IMR-90 (cell line): ENCODE measurements at regions not wholly inside any gene's neighbourhood (a gene's known extent, or its start where the extent isn't known, plus 50 kb on each side); places are given as distances from the start of the nearest gene placed in this dataset.

Experiments
- ATAC-seq: fragments of 200-7000 bp; cut with Tn5 transposase; 2 replicates; pipeline ENCODE4 v1.9.1; 2020; ENCODE audit warnings: low read depth, mild to moderate bottlenecking, moderate library complexity
- BruUV-seq: library from RNA; stranded (reverse); fragments of 400-500 nt; replicated peaks from 2 replicates; lab custom pipeline; 2021; lab: Mats Ljungman, UMichigan
- CTCF ChIA-PET: fragments of 300-600 bp; formaldehyde crosslinking; extraction: SDS; loops from one replicate; lab custom pipeline; 2021; ENCODE audit warnings: antibody characterized with exemption; lab: Yijun Ruan, JAX
- POLR2A ChIA-PET: fragments of 300-600 bp; sonication (Branson Sonifier 250); formaldehyde crosslinking; loops from one replicate; lab custom pipeline; 2022; ENCODE audit warnings: antibody characterized with exemption; ENCODE audit not compliant: unreplicated experiment; lab: Charles Lee
- DNase-seq: peaks from one replicate; pipeline ENCODE4 v3.0.0; 2013
- H2AFZ ChIP-seq: replicated peaks from 2 replicates; pipeline ENCODE3; 2013; ENCODE audit warnings: low read length, mild to moderate bottlenecking; ENCODE audit not compliant: poor library complexity
- H2AK5ac ChIP-seq: 2 replicates; pipeline ENCODE4 v1.6.1; 2013; ENCODE audit warnings: low read depth, low read length, inconsistent platforms
- H2AK9ac ChIP-seq: replicated peaks from 2 replicates; pipeline ENCODE3; 2013; ENCODE audit warnings: mild to moderate bottlenecking, low read depth, low read length, moderate library complexity; ENCODE audit not compliant: poor library complexity
- H2BK120ac ChIP-seq: 2 replicates; pipeline ENCODE4 v1.6.1; 2013; ENCODE audit warnings: low read depth, low read length, inconsistent platforms
- H2BK15ac ChIP-seq: 3 replicates; pipeline ENCODE4 v1.6.1; 2013; ENCODE audit warnings: low read depth, low read length, inconsistent platforms
- H2BK20ac ChIP-seq: 2 replicates; pipeline ENCODE4 v1.6.1; 2013; ENCODE audit warnings: low read depth, mild to moderate bottlenecking, inconsistent platforms, low read length, moderate library complexity
- H2BK5ac ChIP-seq: 2 replicates; pipeline ENCODE4 v1.6.1; 2013; ENCODE audit warnings: mild to moderate bottlenecking, low read depth, low read length, inconsistent platforms; ENCODE audit not compliant: poor library complexity, severe bottlenecking
- H3K14ac ChIP-seq: replicated peaks from 2 replicates; pipeline ENCODE4 v1.6.1; 2013; ENCODE audit warnings: low read depth, low read length, inconsistent platforms
- H3K18ac ChIP-seq: 2 replicates; pipeline ENCODE4 v1.6.1; 2013; ENCODE audit warnings: low read depth, low read length, control low read depth
- H3K23ac ChIP-seq: 2 replicates; pipeline ENCODE4 v1.6.1; 2013; ENCODE audit warnings: low read depth, low read length, inconsistent platforms
- H3K27ac ChIP-seq: 2 replicates; pipeline ENCODE4 v1.5.1; 2013; ENCODE audit warnings: mild to moderate bottlenecking, control low read depth, low read length; ENCODE audit not compliant: insufficient read depth
- H3K27me3 ChIP-seq: 2 replicates; pipeline ENCODE4 v1.6.1; 2013; ENCODE audit warnings: low read length; ENCODE audit not compliant: control insufficient read depth, insufficient read depth
- H3K36me3 ChIP-seq: 2 replicates; pipeline ENCODE4 v1.6.1; 2013; ENCODE audit warnings: low read length, mixed read lengths; ENCODE audit not compliant: control insufficient read depth, insufficient read depth
- H3K4ac ChIP-seq: 2 replicates; pipeline ENCODE4 v1.6.1; 2013; ENCODE audit warnings: low read depth, low read length, inconsistent platforms
- H3K4me1 ChIP-seq: 2 replicates; pipeline ENCODE4 v1.6.1; 2013; ENCODE audit warnings: low read length, mixed read lengths; ENCODE audit not compliant: control insufficient read depth, insufficient read depth
- H3K4me2 ChIP-seq: 2 replicates; pipeline ENCODE4 v1.6.1; 2013; ENCODE audit warnings: low read depth, mild to moderate bottlenecking, control low read depth, low read length, moderate library complexity
- H3K4me3 ChIP-seq: 2 replicates; pipeline ENCODE4 v1.5.1; 2013; ENCODE audit warnings: low read depth, mild to moderate bottlenecking, control low read depth, low read length, moderate library complexity; ENCODE audit not compliant: insufficient read depth
- H3K56ac ChIP-seq: 2 replicates; pipeline ENCODE4 v1.6.1; 2013; ENCODE audit warnings: low read length, inconsistent platforms; ENCODE audit not compliant: insufficient read depth; ENCODE audit errors: extremely low read depth
- H3K79me1 ChIP-seq, 2 experiments: 2 replicates each; pipeline ENCODE4 v1.6.1; 2013; ENCODE audit warnings: low read length in 2 of 2, inconsistent platforms in 1 of 2, low read depth in 1 of 2
- H3K9ac ChIP-seq: 2 replicates; pipeline ENCODE4 v1.6.1; 2013; ENCODE audit warnings: low read depth, low read length, control low read depth
- H3K9me1 ChIP-seq: 2 replicates; pipeline ENCODE4 v1.6.1; 2013; ENCODE audit warnings: low read length, inconsistent platforms; ENCODE audit not compliant: insufficient read depth
- H3K9me3 ChIP-seq: 2 replicates; pipeline ENCODE4 v1.6.1; 2013; ENCODE audit warnings: low read length; ENCODE audit not compliant: control insufficient read depth, insufficient read depth
- H4K20me1 ChIP-seq: 2 replicates; pipeline ENCODE4 v1.6.1; 2013; ENCODE audit warnings: low read length, inconsistent platforms; ENCODE audit not compliant: insufficient read depth
- H4K5ac ChIP-seq: 2 replicates; pipeline ENCODE4 v1.6.1; 2013; ENCODE audit warnings: mild to moderate bottlenecking, low read depth, low read length, control low read depth
- H4K8ac ChIP-seq, 2 experiments: 2 replicates each; pipeline ENCODE4 v1.6.1; 2013; ENCODE audit warnings: low read depth in 2 of 2, low read length in 2 of 2, control low read depth in 1 of 2, inconsistent platforms in 1 of 2
- H4K91ac ChIP-seq: 2 replicates; pipeline ENCODE4 v1.6.1; 2013; ENCODE audit warnings: low read depth, low read length, inconsistent platforms; ENCODE audit not compliant: insufficient read depth
- BHLHE40 ChIP-seq: fragments of 150-350 bp; IDR thresholded peaks from 2 replicates; pipeline ENCODE4 v1.6.1; 2016; ENCODE audit warnings: mild to moderate bottlenecking, low read depth, low read length
- CEBPB ChIP-seq: IDR thresholded peaks from 2 replicates; pipeline ENCODE4 v1.6.1; 2012; ENCODE audit warnings: low read depth, low read length, improper control_type of control experiment
- CHD1 ChIP-seq: IDR thresholded peaks from 2 replicates; pipeline ENCODE4 v1.6.1; 2012; ENCODE audit warnings: low read depth, low read length, improper control_type of control experiment
- FOS ChIP-seq: fragments of 150-350 bp; IDR thresholded peaks from 2 replicates; pipeline ENCODE4 v1.6.1; 2016; ENCODE audit warnings: low read depth, low read length
- MAFK ChIP-seq: IDR thresholded peaks from 2 replicates; pipeline ENCODE4 v1.6.1; 2012; ENCODE audit warnings: low read depth, low read length, improper control_type of control experiment
- MAZ ChIP-seq: IDR thresholded peaks from 2 replicates; pipeline ENCODE4 v1.6.1; 2012; ENCODE audit warnings: low read depth, mild to moderate bottlenecking, low read length, improper control_type of control experiment, moderate library complexity, borderline replicate concordance
- MXI1 ChIP-seq: IDR thresholded peaks from 2 replicates; pipeline ENCODE4 v1.6.1; 2012; ENCODE audit warnings: low read depth, mild to moderate bottlenecking, low read length, moderate library complexity, borderline replicate concordance
- NFE2L2 ChIP-seq: fragments of 150-350 bp; IDR thresholded peaks from 2 replicates; pipeline ENCODE4 v1.6.1; 2016; ENCODE audit warnings: low read depth, mild to moderate bottlenecking, low read length
- POLR2A ChIP-seq: IDR thresholded peaks from 2 replicates; pipeline ENCODE4 v1.6.1; 2012; ENCODE audit warnings: mild to moderate bottlenecking, low read depth, low read length
- RAD21 ChIP-seq: IDR thresholded peaks from 2 replicates; pipeline ENCODE4 v1.6.1; 2012; ENCODE audit warnings: low read length, improper control_type of control experiment
- RCOR1 ChIP-seq: IDR thresholded peaks from 2 replicates; pipeline ENCODE4 v1.6.1; 2012; ENCODE audit warnings: mild to moderate bottlenecking, low read length, improper control_type of control experiment; ENCODE audit not compliant: insufficient replicate concordance
- RFX5 ChIP-seq: IDR thresholded peaks from 2 replicates; pipeline ENCODE4 v1.8.0; 2012; ENCODE audit warnings: low read depth, mild to moderate bottlenecking, low read length, moderate library complexity
- SMC3 ChIP-seq: fragments of 150-350 bp; IDR thresholded peaks from 2 replicates; pipeline ENCODE4 v1.6.1; 2016; ENCODE audit warnings: low read depth, mild to moderate bottlenecking, antibody characterized with exemption, low read length, moderate library complexity
- WGBS, 2 experiments: methylation state at CpG; one replicate each; pipeline versions ENCODE4 v1.1.5 to v1.1.7; 2013; ENCODE audit warnings: missing lambda C conversion rate in 2 of 2; ENCODE audit not compliant: insufficient read length in 1 of 2; ENCODE audit errors: extremely low coverage in 2 of 2; 5-methylcytosine and 5-hydroxymethylcytosine counted together
- dilution Hi-C: fragments of 300-500 bp; cut with HindIII; formaldehyde crosslinking; loops from one replicate; pipeline ENCODE4 v1.14.3; 2018; ENCODE audit warnings: low sequenced_read_pairs; ENCODE audit not compliant: unreplicated experiment
- in situ Hi-C: fragments of 300-500 bp; cut with MboI; formaldehyde crosslinking; loops from 3 replicates; pipeline ENCODE4 v1.14.3; 2019; ENCODE audit warnings: low sequenced_read_pairs, inconsistent platforms, mixed read lengths
- intact Hi-C: fragments of 100-400 bp; cut with micrococcal nuclease; formaldehyde crosslinking; loops from 2 replicates; pipeline ENCODE4 v1.10.0; 2022
- TF ChIP-seq, protein P1 (sequence below): fragments of 150-350 bp; IDR thresholded peaks from 2 replicates; pipeline ENCODE4 v1.6.1; 2017; ENCODE audit warnings: mild to moderate bottlenecking, antibody characterized with exemption, low read length, low read depth
- TF ChIP-seq, protein P2 (sequence below): conservative IDR thresholded peaks from 2 replicates; pipeline ENCODE4 v1.5.1; 2012; ENCODE audit warnings: mild to moderate bottlenecking, low read depth, low read length, improper control_type of control experiment
- TF ChIP-seq, protein P3 (sequence below): fragments of 150-350 bp; IDR thresholded peaks from 2 replicates; pipeline ENCODE4 v1.6.1; 2016; ENCODE audit warnings: low read depth, mild to moderate bottlenecking, low read length, moderate library complexity, borderline replicate concordance

DNA sequence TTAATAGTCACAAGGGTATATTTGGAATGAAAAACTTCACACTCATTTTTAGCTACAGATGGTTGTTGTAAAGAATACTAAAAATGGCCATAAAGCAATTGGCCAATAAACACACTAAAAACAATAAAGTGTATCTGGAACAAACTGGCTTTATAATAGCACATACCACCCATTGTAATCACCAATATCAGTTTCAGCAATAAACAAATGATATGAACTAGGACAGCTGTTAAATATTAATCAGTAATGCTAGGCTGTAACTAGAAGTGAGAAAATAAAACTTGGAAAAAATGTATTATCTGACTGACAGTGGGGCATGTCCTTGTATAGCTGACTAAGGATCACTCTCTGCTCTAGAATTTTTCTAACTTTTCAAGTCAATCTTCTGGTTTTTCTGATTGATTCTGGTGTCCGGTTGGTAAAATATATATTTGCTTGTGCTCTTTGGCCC is 312.5 kb downstream of the RND3 start:
- Histone ChIP-seq H4K91ac (no peak overlapping the region), H3K56ac (no peak overlapping the region), H2BK120ac (no peak overlapping the region), H3K27ac (no peak overlapping the region), H2AK9ac (no peak overlapping the region), H3K4me3 (no peak overlapping the region), H3K4me1 (no peaks in the 10 kb centered on the region), H3K27me3 (no peaks in the 10 kb centered on the region), H4K5ac (no peak overlapping the region), H2BK5ac (no peak overlapping the region), H4K20me1 (no peaks in the 10 kb centered on the region), H3K18ac (no peak overlapping the region), H3K4ac (no peak overlapping the region), H2BK15ac (no peak overlapping the region), H3K9ac (no peak overlapping the region), H4K8ac (no peak overlapping the region), H2BK20ac (no peak overlapping the region), H3K79me1 (no peaks in the 10 kb centered on the region), H3K9me1 (no peaks in the 10 kb centered on the region; the same call in 1 of the 2 replicates), H2AK5ac (no peak overlapping the region), H3K14ac (no peak overlapping the region), H3K4me2 (no peak overlapping the region), H3K9me3 (no peaks in the 10 kb centered on the region), H2AFZ (no peak overlapping the region), H3K36me3 (no peaks in the 10 kb centered on the region), H3K23ac (no peak overlapping the region)
- no peak for ATAC-seq
- no peak for DNase-seq
- in situ Hi-C loops (no loop called here), dilution Hi-C loops (no loop called here), intact Hi-C loops (no loop called here)
- POLR2A ChIA-PET, result no interaction called here
- CTCF ChIA-PET, result no interaction called here
- no peak for TF ChIP-seq BHLHE40
- TF ChIP-seq CHD1, result no peak
- no peak for TF ChIP-seq POLR2A
- no peak for TF ChIP-seq SMC3
- TF ChIP-seq MXI1, result no peak
- TF ChIP-seq RFX5, result no peak
- no peak for TF ChIP-seq CEBPB
- TF ChIP-seq NFE2L2, result no peak
- TF ChIP-seq, protein P1, sequence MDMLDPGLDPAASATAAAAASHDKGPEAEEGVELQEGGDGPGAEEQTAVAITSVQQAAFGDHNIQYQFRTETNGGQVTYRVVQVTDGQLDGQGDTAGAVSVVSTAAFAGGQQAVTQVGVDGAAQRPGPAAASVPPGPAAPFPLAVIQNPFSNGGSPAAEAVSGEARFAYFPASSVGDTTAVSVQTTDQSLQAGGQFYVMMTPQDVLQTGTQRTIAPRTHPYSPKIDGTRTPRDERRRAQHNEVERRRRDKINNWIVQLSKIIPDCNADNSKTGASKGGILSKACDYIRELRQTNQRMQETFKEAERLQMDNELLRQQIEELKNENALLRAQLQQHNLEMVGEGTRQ, result no peak
- no peak for TF ChIP-seq MAFK
- TF ChIP-seq MAZ, result no peak
- TF ChIP-seq RAD21, result no peak
- no peak for TF ChIP-seq RCOR1
- no peak for TF ChIP-seq FOS
- TF ChIP-seq, protein P2, sequence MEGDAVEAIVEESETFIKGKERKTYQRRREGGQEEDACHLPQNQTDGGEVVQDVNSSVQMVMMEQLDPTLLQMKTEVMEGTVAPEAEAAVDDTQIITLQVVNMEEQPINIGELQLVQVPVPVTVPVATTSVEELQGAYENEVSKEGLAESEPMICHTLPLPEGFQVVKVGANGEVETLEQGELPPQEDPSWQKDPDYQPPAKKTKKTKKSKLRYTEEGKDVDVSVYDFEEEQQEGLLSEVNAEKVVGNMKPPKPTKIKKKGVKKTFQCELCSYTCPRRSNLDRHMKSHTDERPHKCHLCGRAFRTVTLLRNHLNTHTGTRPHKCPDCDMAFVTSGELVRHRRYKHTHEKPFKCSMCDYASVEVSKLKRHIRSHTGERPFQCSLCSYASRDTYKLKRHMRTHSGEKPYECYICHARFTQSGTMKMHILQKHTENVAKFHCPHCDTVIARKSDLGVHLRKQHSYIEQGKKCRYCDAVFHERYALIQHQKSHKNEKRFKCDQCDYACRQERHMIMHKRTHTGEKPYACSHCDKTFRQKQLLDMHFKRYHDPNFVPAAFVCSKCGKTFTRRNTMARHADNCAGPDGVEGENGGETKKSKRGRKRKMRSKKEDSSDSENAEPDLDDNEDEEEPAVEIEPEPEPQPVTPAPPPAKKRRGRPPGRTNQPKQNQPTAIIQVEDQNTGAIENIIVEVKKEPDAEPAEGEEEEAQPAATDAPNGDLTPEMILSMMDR, result no peak
- TF ChIP-seq, protein P3, sequence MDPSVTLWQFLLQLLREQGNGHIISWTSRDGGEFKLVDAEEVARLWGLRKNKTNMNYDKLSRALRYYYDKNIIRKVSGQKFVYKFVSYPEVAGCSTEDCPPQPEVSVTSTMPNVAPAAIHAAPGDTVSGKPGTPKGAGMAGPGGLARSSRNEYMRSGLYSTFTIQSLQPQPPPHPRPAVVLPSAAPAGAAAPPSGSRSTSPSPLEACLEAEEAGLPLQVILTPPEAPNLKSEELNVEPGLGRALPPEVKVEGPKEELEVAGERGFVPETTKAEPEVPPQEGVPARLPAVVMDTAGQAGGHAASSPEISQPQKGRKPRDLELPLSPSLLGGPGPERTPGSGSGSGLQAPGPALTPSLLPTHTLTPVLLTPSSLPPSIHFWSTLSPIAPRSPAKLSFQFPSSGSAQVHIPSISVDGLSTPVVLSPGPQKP, result no peak
- BruUV-seq, result no TSS peak
- WGBS, 2 experiments, result no CpG with 5 or more reads among the region's 1 CpG
